ENCODE measurements at regions not wholly inside any gene's neighbourhood (a gene's known extent, or its start where the extent isn't known, plus 50 kb on each side); places are given as distances from the start of the nearest gene placed in this dataset.

DNA sequence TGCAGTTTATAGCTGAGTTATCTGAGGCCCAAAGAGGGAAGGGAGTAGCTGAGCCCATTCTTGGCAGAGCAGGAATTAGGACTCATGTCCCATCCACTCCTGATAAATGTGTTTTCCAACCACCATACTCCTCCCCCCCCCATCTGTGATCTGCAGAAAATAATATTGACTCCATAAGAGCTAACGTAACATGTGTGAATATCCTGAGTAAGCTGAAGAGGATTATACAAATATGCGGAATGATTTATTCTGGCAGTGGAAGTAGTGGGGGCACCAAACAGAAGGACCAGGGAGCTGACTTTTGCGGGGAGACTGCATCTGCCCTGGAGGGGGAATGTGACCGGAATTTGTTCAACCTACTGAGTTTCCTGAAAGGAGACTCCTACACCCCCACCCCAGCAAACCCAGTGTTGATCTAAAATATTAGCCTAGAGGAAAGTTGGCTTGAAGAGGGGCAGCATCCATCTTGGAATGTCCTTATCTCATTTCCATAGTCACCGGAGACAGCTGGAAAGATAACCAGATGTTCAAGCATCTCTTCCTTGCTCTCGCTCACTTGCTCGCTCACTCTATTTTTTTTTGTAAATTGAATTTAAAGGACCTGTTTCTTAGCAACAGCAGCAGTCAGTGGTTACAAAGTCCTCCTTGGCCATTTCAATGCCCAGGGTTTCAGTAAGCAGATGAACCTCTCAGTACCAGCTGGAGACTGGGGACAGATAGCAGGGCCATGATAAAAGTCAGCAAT lies 114.7 kb downstream of the RPS24 start:
- no peaks in the 10 kb centered on the region for H3K4me1 ChIP-seq (ENCODE audit: control insufficient read depth in 3 of 3, insufficient read depth in 2 of 3, low read depth in 1 of 3, low read length in 2 of 3)
- no peak for FAIRE-seq
- DNase-seq = peak in 1 of 2 donors; percentile 14
- H3K9me3 ChIP-seq (ENCODE audit: control insufficient read depth in 2 of 2, insufficient read depth in 1 of 2, low read depth in 1 of 2, low read length in 1 of 2) = no peaks in the 10 kb centered on the region
- WGBS, 3 donors = 79% methylated on average over 7 of the region's 7 CpGs
- no peaks in the 10 kb centered on the region for H3K27me3 ChIP-seq (ENCODE audit: control insufficient read depth in 3 of 3, insufficient read depth in 3 of 3, low read length in 3 of 3)
- no peaks in the 10 kb centered on the region for H3K36me3 ChIP-seq (ENCODE audit: control insufficient read depth in 3 of 3, insufficient read depth in 2 of 3, low read depth in 1 of 3, low read length in 3 of 3)
- H3K27ac ChIP-seq (ENCODE audit: low read depth in 1 of 3, low read length in 2 of 3) = peak overlapping the region in 1 of 3 donors; percentile 21
- no peak overlapping the region for H3K4me3 ChIP-seq (ENCODE audit: low read depth in 1 of 3, low read length in 3 of 3)

DNA sequence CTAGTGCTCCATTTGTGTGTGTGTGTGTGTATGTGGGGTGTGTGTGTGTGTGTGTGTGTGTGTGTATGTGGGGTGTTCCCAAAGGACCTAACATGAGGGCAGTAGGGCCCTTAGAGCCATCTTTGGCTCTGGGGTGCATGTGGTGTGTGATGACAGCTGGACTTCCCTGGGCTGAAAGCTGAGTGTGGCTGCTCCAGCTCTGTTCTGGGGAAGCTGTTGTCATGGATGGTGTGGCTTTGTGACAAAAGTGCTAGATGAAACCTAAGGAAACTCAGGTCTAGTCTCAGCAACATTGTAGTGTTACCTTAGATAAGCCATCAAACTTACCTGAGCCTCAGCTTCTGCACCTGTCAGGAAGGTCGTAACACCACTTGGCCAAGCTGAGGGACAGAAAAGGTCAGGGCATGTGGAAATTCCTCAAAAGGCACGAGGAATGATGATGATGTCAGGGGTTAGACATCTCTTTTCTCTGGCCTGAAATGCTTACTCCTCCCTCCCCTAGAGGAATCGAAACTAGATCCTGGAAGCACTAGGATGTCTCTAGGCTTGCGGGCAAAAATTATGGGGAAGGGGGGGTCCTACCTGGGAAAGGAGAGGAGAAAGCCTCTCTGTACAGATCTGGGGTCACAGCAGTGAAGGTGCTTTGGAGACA lies 115.4 kb downstream of the RPS24 start:
- H3K27me3 ChIP-seq (ENCODE audit: control insufficient read depth in 3 of 3, insufficient read depth in 3 of 3, low read length in 3 of 3) = no peaks in the 10 kb centered on the region
- H3K4me3 ChIP-seq (ENCODE audit: low read depth in 1 of 3, low read length in 3 of 3) = no peak overlapping the region
- 48% methylated on average over 4 of the region's 4 CpGs for WGBS, 3 donors
- no peaks in the 10 kb centered on the region for H3K9me3 ChIP-seq (ENCODE audit: control insufficient read depth in 2 of 2, insufficient read depth in 1 of 2, low read depth in 1 of 2, low read length in 1 of 2)
- no peak for DNase-seq
- FAIRE-seq = no peak
- peak overlapping the region in 1 of 3 donors; percentile 21 for H3K27ac ChIP-seq (ENCODE audit: low read depth in 1 of 3, low read length in 2 of 3)
- no peaks in the 10 kb centered on the region for H3K36me3 ChIP-seq (ENCODE audit: control insufficient read depth in 3 of 3, insufficient read depth in 2 of 3, low read depth in 1 of 3, low read length in 3 of 3)
- no peaks in the 10 kb centered on the region for H3K4me1 ChIP-seq (ENCODE audit: control insufficient read depth in 3 of 3, insufficient read depth in 2 of 3, low read depth in 1 of 3, low read length in 2 of 3)

DNA sequence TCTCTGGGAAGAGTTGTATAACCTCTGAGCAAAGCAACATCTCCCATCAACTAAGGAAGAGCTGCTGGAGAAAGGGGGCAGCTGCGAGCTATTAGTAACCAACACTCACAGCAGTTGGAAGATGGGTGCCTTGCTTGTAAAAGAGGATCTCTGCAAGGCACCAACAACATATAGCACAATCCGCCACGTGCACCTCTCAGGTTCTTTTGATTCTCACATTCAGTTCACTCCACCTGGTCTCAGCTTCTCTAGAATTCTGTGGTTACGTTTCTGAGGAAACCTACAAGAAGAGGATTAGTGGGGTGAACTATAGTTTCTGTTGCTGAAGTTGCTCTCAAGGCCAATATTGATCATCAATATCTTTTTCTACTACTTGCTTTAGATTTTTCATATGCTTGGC lies 117.1 kb downstream of the RPS24 start:
- Histone ChIP-seq H3K36me3 (ENCODE audit: control insufficient read depth in 3 of 3, insufficient read depth in 2 of 3, low read depth in 1 of 3, low read length in 3 of 3) (no peaks in the 10 kb centered on the region), H3K9me3 (ENCODE audit: control insufficient read depth in 2 of 2, insufficient read depth in 1 of 2, low read depth in 1 of 2, low read length in 1 of 2) (no peaks in the 10 kb centered on the region), H3K27ac (ENCODE audit: low read depth in 1 of 3, low read length in 2 of 3) (no peak overlapping the region), H3K4me1 (ENCODE audit: control insufficient read depth in 3 of 3, insufficient read depth in 2 of 3, low read depth in 1 of 3, low read length in 2 of 3) (no peaks in the 10 kb centered on the region), H3K27me3 (ENCODE audit: control insufficient read depth in 3 of 3, insufficient read depth in 3 of 3, low read length in 3 of 3) (no peaks in the 10 kb centered on the region), H3K4me3 (ENCODE audit: low read depth in 1 of 3, low read length in 3 of 3) (no peak overlapping the region)
- FAIRE-seq = no peak
- DNase-seq = no peak
- WGBS, 3 donors = 74 to 93% (median 90%) methylated on average over 4 of the region's 4 CpGs

DNA sequence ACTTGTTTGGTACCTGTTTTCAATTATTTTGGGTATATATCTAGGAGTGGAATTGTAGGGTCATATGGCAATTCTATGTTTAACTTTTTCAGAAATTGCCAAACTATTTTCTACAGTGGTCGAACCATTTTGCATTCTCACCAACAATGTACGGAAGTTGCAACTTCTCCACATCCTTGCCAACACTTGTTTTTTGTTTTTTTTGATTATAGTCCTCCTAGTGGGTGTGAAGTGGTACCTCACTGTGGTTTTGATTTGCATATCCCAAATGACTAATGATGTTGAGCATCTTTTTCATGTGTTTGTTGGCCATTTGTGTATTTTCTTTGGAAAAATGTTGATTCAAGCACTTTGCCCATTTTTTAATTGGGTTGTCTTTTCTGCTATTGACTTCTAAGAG lies 122.1 kb downstream of the RPS24 start:
- Histone ChIP-seq H3K4me1 (ENCODE audit: control insufficient read depth in 3 of 3, insufficient read depth in 2 of 3, low read depth in 1 of 3, low read length in 2 of 3) (no peaks in the 10 kb centered on the region), H3K4me3 (ENCODE audit: low read depth in 1 of 3, low read length in 3 of 3) (no peak overlapping the region), H3K27ac (ENCODE audit: low read depth in 1 of 3, low read length in 2 of 3) (no peak overlapping the region), H3K27me3 (ENCODE audit: control insufficient read depth in 3 of 3, insufficient read depth in 3 of 3, low read length in 3 of 3) (no peaks in the 10 kb centered on the region), H3K9me3 (ENCODE audit: control insufficient read depth in 2 of 2, insufficient read depth in 1 of 2, low read depth in 1 of 2, low read length in 1 of 2) (no peaks in the 10 kb centered on the region), H3K36me3 (ENCODE audit: control insufficient read depth in 3 of 3, insufficient read depth in 2 of 3, low read depth in 1 of 3, low read length in 3 of 3) (no peaks in the 10 kb centered on the region)
- DNase-seq (no peak), FAIRE-seq (no peak)
- 74 to 89% (median 75%) methylated on average over 2 of the region's 2 CpGs for WGBS, 3 donors

DNA sequence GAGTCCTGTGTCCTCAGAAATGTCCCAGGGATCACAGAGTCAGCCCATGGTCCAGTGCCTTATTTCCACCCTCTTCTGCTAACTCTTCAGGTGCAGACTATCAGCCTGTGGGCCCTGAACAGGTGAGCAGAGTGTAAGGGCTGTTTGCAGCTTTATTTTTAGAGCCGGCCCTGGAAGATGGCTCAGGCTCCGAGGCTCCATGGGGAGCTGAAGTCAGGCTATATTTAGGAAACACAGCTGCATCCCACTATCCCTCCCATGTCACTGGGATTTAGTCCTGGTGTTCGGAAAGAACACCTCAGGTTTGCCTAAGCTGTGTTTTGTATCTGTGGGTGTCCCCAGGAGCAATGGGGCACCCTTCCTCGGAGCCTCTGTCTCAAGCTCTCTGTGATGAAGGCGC lies 126.9 kb downstream of the RPS24 start:
- H3K4me3 ChIP-seq (ENCODE audit: low read depth in 1 of 3, low read length in 3 of 3) = no peak overlapping the region
- no peaks in the 10 kb centered on the region for H3K4me1 ChIP-seq (ENCODE audit: control insufficient read depth in 3 of 3, insufficient read depth in 2 of 3, low read depth in 1 of 3, low read length in 2 of 3)
- WGBS, 3 donors = 76 to 86% (median 78%) methylated on average over 5 of the region's 5 CpGs
- DNase-seq (no peak), FAIRE-seq (no peak)
- no peaks in the 10 kb centered on the region for H3K36me3 ChIP-seq (ENCODE audit: control insufficient read depth in 3 of 3, insufficient read depth in 2 of 3, low read depth in 1 of 3, low read length in 3 of 3)
- H3K27ac ChIP-seq (ENCODE audit: low read depth in 1 of 3, low read length in 2 of 3) = no peak overlapping the region
- H3K27me3 ChIP-seq (ENCODE audit: control insufficient read depth in 3 of 3, insufficient read depth in 3 of 3, low read length in 3 of 3) = peaks cover 0 to 3% (median 0%) of the 10 kb centered on the region in 3 donors
- H3K9me3 ChIP-seq (ENCODE audit: control insufficient read depth in 2 of 2, insufficient read depth in 1 of 2, low read depth in 1 of 2, low read length in 1 of 2) = peaks cover 0 to 4% of the 10 kb centered on the region in 2 donors

DNA sequence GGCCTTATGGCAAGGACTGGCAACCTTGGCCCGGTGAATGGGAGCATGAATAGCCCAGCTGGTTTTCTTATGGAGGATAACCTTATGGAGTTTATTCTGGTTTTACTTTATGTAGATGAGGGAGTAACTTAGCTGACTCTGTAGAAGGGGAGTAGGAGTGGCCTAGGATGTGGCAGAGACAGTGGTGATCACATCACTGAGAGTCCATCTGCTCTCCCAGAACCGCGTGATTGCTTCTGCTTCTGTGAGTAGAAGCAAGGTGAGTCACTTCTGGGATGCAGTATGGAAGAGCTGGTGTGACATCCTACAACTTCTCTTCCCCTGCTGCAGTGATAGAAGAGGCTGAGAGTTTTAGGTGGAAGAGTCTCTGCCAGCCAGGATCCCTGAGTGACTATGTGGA lies 129.2 kb downstream of the RPS24 start:
- Histone ChIP-seq H3K27ac (ENCODE audit: low read depth in 1 of 3, low read length in 2 of 3) (no peak overlapping the region), H3K4me3 (ENCODE audit: low read depth in 1 of 3, low read length in 3 of 3) (no peak overlapping the region), H3K36me3 (ENCODE audit: control insufficient read depth in 3 of 3, insufficient read depth in 2 of 3, low read depth in 1 of 3, low read length in 3 of 3) (no peaks in the 10 kb centered on the region), H3K4me1 (ENCODE audit: control insufficient read depth in 3 of 3, insufficient read depth in 2 of 3, low read depth in 1 of 3, low read length in 2 of 3) (no peaks in the 10 kb centered on the region), H3K9me3 (ENCODE audit: control insufficient read depth in 2 of 2, insufficient read depth in 1 of 2, low read depth in 1 of 2, low read length in 1 of 2) (peaks cover 0 to 4% of the 10 kb centered on the region in 2 donors), H3K27me3 (ENCODE audit: control insufficient read depth in 3 of 3, insufficient read depth in 3 of 3, low read length in 3 of 3) (peaks cover 0 to 3% (median 0%) of the 10 kb centered on the region in 3 donors)
- 92 to 99% (median 97%) methylated on average over 3 of the region's 3 CpGs for WGBS, 3 donors
- DNase-seq = no peak
- no peak for FAIRE-seq

DNA sequence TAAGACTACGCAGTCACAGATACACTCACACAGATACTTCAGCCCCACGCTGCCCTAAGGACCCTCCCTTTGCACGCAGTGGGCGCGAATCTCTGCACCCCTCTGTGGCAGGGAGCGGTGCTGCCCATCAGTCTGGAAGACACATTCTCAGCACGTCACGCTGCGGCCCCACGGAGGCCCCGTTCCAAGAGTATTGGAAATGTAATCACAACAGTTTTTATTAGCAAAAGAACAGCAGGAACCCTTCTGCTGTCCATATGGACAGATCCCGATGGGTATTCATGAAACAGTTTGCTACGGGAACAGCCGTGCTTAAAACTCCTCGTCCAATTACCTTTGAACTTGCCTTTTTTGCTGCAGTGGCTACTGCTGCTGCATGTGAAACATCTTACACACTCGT lies 131.0 kb downstream of the RPS24 start:
- H3K4me1 ChIP-seq (ENCODE audit: control insufficient read depth in 3 of 3, insufficient read depth in 2 of 3, low read depth in 1 of 3, low read length in 2 of 3) = no peaks in the 10 kb centered on the region
- DNase-seq (no peak), FAIRE-seq (no peak)
- peaks cover 0 to 3% (median 0%) of the 10 kb centered on the region in 3 donors for H3K27me3 ChIP-seq (ENCODE audit: control insufficient read depth in 3 of 3, insufficient read depth in 3 of 3, low read length in 3 of 3)
- H3K9me3 ChIP-seq (ENCODE audit: control insufficient read depth in 2 of 2, insufficient read depth in 1 of 2, low read depth in 1 of 2, low read length in 1 of 2) = peaks cover 0 to 4% of the 10 kb centered on the region in 2 donors
- WGBS, 3 donors = 71 to 83% (median 77%) methylated on average over 16 of the region's 16 CpGs
- no peaks in the 10 kb centered on the region for H3K36me3 ChIP-seq (ENCODE audit: control insufficient read depth in 3 of 3, insufficient read depth in 2 of 3, low read depth in 1 of 3, low read length in 3 of 3)
- no peak overlapping the region for H3K27ac ChIP-seq (ENCODE audit: low read depth in 1 of 3, low read length in 2 of 3)
- H3K4me3 ChIP-seq (ENCODE audit: low read depth in 1 of 3, low read length in 3 of 3) = no peak overlapping the region

DNA sequence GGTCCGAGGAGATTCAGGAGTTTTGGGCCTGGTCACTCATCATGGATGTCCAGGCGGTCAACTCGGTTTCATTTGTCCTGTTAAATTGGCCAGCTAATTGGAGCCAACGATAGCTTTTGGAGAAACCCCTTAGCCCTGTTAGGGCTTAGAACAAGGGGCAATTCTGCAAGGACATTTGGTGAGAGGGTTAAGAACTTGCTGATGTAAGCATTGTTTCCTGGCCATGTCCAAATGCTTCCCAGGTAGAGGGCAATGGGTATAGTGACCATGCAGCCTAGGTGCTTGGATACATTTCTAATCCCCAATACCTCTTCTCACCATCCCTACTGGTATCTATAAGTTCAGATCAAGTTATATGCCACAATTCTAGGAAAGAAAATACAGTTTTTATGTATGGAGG lies 131.5 kb downstream of the RPS24 start:
- DNase-seq (no peak), FAIRE-seq (no peak)
- no peak overlapping the region for H3K4me3 ChIP-seq (ENCODE audit: low read depth in 1 of 3, low read length in 3 of 3)
- 86 to 89% (median 89%) methylated on average over 4 of the region's 4 CpGs for WGBS, 3 donors
- H3K4me1 ChIP-seq (ENCODE audit: control insufficient read depth in 3 of 3, insufficient read depth in 2 of 3, low read depth in 1 of 3, low read length in 2 of 3) = no peaks in the 10 kb centered on the region
- peaks cover 0 to 4% of the 10 kb centered on the region in 2 donors for H3K9me3 ChIP-seq (ENCODE audit: control insufficient read depth in 2 of 2, insufficient read depth in 1 of 2, low read depth in 1 of 2, low read length in 1 of 2)
- no peak overlapping the region for H3K27ac ChIP-seq (ENCODE audit: low read depth in 1 of 3, low read length in 2 of 3)
- H3K36me3 ChIP-seq (ENCODE audit: control insufficient read depth in 3 of 3, insufficient read depth in 2 of 3, low read depth in 1 of 3, low read length in 3 of 3) = no peaks in the 10 kb centered on the region
- H3K27me3 ChIP-seq (ENCODE audit: control insufficient read depth in 3 of 3, insufficient read depth in 3 of 3, low read length in 3 of 3) = peaks cover 0 to 3% (median 0%) of the 10 kb centered on the region in 3 donors
